Superior temporal gyrus (tissue), 1 donor: ENCODE measurements at regions not wholly inside any gene's neighbourhood (a gene's known extent, or its start where the extent isn't known, plus 50 kb on each side); places are given as distances from the start of the nearest gene placed in this dataset.

Experiments
- DNase-seq: peaks from one replicate; pipeline ENCODE4 v3.0.0-alpha.2; 2016; ENCODE audit errors: extremely low spot score

DNA sequence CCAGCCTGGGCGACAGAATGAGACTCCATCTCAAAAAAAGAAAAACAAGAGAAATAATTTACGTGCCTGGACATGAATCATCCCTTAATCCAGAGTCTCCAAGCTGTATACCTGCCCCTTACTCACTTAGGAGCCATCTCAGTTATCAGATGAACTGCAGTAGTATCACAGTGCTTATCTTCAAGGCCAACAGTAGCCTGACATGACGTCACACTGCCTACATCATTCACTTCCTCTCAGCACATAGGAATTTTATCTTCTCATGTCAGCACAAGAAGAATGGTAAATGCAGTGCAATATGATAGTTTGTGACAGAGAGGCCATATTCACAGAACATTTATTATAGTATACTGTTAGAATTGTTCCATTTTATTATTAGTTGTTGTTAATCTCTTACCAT lies 216.6 kb downstream of the SS18 start:
- DNase-seq, result no peak

DNA sequence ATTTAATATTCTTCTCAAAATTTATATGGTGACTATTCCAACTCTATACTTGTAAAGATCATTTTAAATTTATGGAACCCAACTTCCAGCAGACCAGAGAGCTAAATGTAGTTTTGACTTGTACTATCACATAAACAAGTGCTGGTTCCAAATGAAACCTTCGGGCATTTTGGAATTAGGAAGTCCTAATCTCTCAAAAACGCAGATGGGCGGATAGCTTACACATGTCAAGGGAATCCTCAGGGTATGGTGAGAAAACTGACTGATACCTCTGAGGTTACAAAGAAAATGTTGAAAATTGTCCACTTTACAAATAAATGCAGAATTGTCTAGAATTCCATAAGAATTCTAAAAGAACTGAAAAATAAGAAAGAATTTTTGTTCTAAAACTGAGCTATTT lies 224.1 kb downstream of the SS18 start:
- no peak for DNase-seq

DNA sequence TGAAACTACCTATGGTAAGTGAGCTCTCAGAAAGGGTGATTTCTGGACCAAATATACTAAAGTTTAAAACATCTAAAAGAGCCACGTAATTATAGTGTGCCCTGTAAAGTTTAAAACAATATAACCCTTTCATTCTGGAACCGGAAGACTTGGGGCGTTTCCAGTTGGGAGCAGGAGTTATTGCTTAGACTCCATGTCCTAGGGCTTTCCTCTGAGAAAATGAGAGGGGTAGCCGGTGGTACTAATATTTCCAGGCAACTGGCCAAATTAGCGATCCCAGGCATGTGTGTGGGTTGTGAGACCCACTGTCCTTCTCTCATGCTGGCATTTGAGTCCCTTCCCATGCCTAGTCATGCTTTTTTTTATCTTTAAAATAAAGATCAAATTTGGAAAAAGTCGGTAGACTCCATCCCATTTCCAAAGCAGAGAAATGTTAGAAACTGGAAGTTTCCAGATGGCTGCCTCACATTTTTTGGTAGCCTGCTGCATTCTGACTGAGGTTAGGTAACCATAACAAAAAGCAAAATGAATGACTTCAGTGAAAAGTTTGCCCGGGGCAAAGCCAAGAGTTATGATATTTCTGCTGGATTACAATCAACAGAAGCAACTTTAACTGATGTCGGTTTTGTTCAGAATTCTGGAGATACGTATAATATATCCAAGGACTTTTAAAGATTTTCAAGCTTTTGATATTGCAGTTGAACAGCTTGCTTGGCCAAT lies 227.4 kb downstream of the SS18 start:
- DNase-seq, result no peak

DNA sequence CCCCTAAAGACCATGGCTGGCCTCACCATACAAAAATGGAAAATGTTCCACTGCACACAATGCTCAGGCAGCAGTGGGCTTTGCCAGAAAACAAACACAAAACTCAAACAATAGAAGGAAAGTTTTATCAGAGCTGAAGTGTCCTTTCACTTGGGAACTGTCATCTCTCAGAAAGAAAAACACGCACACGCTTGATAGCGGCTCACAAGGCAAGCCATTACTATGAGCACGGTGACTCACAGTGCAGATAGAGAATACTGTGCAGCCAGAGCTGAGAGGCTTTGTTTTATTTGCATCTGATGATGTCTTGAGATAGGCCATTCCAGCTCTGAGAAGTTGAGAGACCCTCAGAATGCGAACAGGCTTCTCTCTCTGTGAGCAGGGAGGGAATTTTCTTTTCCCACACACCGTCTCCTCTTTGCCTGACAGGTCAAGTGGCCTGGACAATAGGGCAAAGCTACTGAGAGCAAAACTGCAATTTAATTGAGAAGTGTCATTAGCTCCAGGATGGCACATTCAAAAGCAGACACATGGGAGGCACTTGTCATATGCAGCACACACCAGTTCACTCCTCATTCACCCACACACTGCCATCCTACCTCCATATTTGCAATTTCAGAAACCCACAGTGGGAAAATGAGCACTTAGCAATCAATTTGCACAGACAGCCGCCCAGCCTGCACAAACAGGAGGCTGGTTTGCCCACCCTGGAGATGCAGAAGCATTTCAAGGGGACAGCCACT lies 236.6 kb downstream of the SS18 start:
- no peak for DNase-seq

DNA sequence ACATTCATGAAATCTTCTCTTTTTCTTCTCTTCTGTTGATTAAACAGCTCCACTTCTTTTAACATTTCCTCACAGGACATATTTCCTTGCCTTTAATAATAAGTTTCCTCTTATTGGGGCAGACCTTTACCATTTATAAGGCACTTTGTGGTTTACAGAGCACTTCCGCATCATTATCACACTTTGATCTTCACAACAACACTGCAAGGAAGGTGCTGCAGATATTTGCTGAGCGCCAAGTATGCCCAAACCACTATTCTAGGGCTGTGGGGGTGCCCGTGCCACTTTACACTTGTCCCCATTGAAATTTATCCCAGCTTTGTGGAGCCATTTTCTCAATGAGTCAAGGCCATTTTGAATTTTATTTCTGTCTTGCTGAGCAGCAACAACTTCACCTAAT lies 246.6 kb downstream of the SS18 start:
- DNase-seq, result no peak

DNA sequence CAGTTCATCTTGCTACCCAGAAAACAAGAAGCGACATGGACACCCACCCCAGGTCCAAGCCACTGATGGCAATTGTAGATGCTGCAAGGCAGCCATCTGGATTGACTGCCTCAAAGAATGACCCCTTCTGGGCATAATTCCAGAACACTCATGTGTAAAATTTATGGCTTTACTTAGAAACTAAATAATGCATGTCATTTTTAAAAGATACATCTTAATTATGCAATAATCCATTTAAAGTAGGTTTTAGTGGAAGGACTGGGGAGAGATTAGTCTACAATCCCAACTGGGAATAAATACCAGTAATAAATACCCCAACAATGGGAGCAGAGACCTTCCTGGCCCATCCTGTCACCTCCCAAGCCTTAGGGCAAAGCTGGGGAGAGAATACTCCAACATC lies 247.7 kb downstream of the SS18 start:
- no peak for DNase-seq

DNA sequence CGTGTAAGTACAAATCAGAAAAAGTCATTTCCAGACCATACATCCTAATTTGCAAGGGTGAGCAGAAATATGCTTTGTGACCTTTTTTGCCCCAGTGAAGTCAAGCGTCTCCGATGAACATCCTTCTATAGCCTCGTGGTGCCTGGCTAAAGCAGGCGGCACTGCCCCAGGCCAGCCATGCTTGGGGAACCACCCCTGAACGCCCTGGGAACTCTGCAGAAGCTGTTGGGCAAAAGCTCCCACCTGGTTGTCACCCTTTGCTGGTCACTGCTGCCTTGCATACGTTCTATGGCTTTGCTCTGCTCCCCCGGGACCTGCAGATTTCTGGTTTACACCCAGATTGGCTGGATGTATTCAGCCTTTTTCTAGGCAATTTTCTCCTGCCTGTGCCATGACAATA lies 256.4 kb downstream of the SS18 start:
- DNase-seq, result no peak

DNA sequence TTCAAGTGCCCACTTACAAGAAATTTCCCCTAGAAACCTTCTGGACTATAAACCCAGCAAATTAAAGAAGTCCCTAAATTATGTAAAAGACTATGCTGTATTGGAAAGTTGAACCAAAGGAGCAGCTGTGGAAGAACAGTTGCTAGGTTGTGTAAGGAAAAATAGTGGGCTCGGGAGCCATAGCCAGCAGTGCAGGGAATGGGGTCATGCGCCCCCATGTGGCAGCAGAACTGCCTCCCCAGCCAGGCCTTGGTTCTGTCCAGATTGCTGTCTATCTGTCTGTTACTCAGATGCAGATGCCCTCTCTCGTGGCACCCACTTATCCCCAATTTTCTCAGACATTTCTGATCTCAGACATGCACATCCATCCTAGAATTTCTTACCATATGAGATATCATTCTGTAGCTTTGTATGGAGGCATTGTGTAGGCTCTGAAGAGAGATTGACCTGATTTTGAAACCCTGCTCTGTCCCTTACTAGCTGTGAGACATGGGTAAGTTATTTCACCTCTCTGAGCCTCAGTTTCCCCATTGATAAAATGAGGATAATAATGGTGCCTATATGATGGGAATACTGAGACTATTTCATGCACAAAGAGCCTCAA lies 258.3 kb downstream of the SS18 start:
- peak; percentile 74 for DNase-seq

DNA sequence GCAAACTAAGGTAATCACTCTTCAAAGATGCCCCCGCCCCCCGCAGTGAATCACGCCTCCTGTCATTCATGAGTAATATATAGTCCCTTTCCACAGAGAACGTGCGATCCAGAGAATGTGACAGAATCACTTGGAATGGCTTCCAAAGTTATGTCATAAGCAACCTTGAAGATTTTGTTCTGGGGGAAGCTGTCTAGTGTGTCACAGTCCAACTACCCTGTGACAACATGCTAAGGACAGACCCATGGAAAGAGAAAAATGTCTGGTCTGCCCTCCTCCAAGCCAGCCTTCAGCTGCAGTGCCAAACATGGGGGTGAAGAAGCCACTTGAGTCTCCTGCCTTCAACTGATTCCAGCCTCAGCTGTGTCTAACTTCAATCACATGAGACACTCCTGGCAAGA lies 259.1 kb downstream of the SS18 start:
- DNase-seq, result no peak

DNA sequence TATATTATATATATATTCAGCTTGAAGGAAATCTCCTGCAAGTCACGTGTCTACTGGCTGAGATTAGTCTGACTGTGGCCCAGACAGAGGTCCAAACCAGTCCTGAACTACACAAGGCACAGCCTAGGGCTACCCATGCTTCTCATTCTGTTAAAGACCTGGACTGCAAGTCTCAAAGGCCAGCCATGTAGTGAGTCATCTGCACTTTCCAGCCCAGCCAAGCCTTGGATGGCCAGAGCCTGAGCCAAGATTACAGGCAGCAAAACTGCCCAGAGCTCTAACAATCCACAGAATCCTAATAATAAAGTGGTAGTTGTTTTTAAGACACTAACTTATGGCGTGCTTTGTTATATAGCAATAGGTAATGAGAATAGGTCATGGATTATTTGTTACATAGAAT lies 259.6 kb downstream of the SS18 start:
- no peak for DNase-seq

DNA sequence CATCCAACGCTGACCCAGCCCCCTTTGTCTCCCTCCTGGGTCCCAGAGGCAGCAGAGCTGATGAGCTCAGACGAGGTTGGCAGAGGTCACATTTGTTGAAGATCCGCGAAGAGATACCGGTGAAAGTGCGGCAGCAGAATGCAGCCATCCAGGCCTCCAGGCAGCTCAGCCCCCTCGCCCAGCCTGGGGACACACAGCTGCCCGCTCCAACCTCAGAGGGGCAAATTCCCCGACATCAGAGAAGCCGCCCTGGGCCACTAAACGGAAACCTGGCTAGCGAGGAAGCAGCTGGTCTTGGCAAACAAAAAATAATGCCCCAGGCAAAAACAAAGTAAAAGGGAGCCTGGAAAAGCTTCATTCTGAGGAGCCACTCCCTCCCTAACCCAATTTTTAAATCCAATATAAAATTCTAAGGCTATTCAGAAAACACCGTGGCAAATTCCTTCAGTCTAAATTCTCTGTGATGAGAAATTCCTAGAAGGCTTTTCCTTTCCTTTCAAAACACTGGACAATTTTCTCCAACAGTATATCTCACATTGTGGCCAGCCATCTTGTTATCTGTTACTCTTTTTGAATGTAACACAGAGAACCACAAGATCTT lies 262.4 kb downstream of the SS18 start:
- DNase-seq, result no peak

DNA sequence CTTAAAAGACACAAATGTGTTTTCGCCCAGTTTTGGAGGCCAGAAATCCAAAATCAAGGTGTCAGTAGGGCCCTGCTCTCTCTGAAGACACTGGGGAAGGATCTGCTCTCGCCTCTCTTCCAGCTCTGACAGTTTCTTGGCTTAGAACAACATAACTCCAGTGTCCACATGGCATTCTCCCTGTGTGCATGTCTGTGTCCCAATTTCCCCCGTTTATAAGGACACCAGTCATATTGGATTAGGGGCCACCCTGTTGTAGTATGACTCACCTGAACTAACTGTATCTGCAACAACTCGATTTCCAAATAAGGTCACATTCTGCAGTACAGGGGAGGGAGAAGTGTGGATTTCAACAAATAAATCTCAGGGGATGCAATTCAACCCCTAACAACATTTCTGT lies 263.2 kb downstream of the SS18 start:
- DNase-seq, result no peak

DNA sequence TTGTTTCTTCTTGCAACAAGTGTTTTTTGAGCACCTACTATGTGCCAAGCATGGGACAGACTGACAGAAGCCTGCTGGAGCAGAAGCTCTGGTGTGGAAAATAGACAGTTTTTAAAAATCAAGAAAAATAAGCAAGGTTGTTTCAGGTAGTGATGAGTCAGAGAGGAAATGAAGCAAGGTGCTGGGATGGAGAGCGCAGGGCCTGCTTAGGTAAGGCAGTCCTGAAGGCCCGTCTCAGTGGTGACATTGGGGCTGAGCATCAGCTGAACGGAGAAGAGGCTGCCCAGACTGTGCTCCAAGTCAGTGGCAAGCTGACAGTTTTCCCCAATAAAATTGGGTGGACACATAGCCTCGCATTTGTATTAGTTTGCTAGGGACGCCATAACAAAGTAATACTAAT lies 263.6 kb downstream of the SS18 start:
- DNase-seq, result no peak

DNA sequence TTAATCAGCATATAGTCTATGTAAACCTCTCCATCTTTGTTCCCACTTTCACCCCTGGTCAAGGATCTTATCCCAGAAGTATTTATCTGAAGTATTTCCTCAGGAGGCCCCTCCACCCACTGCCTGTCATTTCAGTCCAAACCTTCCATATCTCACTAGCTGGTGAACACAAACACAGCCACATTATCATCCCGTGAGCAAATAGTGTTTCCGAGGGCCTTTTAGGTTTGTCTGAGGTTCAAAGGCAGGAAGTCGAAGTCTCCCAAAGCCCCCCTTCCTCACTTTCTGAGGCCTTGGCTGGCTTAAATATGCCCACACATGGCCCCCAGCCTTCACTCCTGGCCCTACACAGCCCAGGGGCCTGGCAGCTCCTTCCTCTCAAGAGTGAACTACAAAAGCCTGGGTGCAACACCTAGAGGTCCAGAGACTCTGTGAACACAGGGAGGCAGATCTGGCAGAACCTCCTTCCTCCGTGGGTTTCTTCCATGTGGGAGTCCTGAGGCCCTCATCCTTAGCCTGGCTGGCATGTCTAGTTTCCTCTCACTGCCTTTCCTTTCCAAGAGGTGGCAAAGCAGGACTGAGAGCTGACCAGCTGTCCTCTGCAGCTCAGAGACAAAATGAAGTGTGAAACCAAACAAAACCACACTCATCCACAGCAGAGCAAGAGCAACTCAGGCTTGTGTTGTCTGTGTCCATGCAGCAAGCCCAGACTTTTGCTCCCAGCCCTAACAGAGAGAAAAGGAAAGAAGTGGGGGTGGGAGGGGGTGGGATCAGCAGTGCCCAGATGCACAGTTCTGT lies 264.2 kb downstream of the SS18 start:
- DNase-seq, result no peak

DNA sequence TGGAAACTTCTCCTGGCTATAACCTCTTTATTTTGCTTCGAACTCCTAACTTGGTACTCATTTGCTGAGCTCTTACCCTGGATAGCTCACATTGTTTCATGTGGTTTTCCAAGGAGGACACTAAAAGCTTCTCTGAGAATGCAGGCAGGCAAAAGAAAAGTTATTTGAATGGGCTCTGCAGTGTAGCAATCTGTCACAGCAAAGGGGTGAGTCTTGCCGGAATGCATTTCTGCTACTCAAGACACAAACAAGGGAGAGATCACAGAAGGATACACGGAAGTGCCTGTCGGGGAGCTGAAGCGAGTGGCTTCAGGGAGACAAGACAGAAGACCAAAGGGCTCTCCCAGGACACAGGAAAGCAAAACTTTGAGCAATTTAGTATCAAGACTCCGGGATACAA lies 265.4 kb downstream of the SS18 start:
- no peak for DNase-seq

DNA sequence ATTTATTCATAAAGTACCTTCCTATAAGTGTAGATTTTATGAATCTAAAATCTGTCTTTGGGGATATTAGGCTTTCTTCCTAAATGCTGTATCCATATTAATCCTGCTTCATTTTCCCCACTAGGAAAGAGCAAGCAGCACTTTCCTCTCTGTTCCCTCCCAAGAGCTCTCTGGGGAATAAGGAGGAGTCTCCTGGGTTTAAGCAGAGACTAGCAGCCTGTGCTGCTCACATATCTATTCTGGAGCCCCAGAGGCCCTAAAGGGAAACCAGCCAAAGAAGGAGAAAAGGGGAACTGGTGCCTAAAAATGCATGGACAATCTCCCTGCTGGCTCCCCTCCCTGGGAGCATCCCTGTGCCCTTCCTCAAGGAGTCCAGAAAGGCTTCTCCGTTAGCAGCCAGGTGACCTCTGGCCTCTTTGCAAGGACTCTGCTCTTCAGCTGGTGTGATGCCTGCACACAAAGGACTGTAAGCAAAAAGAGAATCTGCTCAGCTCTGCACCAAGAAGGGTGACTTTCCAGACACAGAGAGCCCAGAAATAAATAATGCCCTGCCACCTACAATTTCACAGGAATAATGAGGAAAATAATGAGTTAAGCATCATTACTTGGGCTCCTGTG lies 270.6 kb downstream of the SS18 start:
- no peak for DNase-seq

DNA sequence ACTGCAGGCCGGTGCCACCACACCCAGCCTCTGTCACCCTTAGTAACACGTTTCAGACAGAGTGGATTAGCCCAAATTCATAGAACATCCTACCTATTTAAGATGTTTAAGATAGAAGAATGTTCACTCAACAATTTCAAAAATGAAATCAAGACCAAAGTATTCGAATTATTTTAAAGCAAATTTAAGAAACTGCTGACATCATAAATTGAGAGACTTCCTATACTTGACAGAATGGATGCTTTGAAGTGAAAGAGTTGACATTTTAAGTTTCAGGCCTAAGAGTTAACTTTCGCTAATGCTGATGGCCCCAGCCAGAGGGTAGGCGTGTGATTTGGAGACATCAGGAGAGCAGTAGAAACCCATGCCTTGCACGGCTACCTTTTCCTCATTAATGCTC lies 271.9 kb downstream of the SS18 start:
- no peak for DNase-seq

DNA sequence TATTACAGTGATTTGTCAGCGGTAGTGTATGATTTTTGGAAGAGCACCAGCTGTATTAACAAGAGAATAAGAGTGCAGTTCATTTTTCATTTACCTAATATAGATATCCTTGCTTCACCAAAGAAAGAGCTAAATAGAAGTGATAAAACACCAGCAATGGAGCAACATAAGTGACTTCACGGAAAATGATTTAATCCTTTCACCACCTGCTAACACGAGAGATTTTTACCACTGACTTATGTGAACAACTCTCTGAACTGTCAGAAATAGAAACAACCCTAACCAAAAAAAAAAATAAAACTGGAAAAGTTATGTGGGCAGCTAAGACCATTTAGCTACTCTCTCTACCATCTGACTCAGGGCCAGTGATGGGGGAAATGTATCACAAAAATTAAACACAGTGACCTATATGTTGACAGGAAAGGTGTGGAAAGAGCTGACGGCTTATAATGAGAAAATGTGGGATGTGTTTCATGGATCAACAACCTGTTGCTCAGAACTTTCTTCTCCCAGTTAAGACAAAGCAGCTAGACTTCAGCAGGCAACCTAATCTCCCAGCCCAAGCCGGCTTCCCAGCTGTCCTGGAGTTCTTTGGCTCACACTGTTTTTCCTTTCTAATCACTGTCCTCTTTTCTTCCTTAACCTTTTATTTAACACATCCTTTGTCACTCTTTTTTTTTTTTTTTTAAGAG lies 272.7 kb downstream of the SS18 start:
- DNase-seq, result no peak

DNA sequence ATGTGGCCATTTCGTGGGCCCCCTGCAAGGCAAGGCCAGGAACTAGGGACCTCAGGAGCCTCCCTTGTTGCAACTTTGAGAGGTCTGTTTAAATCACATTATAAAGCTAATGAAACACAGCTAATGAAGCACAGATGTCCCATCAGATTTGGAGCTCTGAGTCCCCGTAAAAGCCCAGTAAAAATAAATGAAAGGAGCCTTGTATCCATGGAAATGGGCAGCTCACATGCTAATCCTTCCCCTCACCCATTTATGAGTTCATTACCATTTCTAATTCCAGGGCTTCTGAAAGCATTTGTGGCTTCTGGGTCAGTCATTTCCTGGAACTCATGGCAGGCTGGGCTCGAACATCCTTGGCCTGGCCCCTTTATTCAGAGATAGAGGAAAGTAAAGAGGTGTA lies 274.8 kb downstream of the SS18 start:
- no peak for DNase-seq

DNA sequence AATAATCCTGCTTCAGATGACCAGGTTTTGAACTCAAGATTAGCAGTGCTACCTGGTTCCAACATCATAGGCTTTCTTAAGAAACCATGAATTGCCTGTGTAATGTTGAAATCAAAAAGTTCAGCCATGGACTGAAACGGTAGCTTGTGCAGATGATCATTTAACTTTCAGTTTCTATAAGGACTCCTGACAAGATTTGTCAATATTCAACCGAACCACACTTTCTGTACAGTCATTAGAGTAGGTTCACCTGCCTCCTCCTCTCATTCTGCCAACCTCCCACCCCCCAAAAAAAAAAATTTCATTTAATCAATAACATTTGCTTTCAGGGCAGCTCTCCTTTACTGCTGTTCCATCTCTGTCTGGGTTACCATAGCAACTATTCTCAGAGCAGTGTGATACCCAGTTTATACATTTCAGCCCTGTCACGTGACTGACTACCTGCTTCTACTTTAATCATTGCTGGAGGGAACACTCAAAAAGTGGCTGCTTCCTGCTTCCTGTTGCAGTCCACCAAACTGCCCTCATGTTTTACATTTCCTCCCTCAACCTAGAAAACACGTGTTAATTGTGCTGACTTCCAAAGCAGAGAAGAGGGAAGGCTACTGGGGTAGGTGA lies 275.5 kb downstream of the SS18 start:
- peak; percentile 35 for DNase-seq

DNA sequence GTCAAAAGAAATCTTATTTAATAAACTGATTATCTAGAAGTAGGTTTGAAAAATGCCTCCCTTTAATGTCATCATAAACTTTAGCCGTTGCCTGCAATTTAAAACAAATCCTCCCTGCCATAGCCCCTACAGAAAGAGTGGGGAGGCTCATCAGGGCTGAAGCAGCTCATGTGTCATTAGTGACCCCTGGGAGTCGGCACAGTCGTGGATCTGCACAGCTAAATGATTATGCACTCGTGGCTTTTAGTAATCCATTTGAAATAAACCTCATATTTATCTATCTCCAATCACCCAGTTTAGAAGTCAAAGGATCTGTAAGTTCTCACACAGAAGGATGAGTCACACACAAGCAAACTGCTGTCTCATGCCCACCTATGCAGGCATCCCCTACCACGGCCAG lies 277.3 kb downstream of the SS18 start:
- no peak for DNase-seq
